Uterus (tissue), 2 donors: ENCODE measurements at regions not wholly inside any gene's neighbourhood (a gene's known extent, or its start where the extent isn't known, plus 50 kb on each side); places are given as distances from the start of the nearest gene placed in this dataset.

Experiments
- POLR2A ChIP-seq, 2 donors: fragments of 450-650 bp; IDR thresholded peaks; one replicate each; pipeline ENCODE4 v1.6.1; 2016; ENCODE audit warnings: antibody characterized with exemption in 2 of 2, mild to moderate bottlenecking in 1 of 2, moderate library complexity in 1 of 2
- TF ChIP-seq, protein P1 (sequence below), 4 experiments: fragments of 200-600 bp in 2 of 4; fragments of 450-650 bp in 2 of 4; sonication (generic) in 2 of 4; IDR thresholded peaks; one replicate each; pipeline ENCODE4 v1.5.1; 2016 to 2019; ENCODE audit warnings: antibody characterized with exemption in 4 of 4, mild to moderate bottlenecking in 2 of 4, moderate library complexity in 1 of 4

DNA sequence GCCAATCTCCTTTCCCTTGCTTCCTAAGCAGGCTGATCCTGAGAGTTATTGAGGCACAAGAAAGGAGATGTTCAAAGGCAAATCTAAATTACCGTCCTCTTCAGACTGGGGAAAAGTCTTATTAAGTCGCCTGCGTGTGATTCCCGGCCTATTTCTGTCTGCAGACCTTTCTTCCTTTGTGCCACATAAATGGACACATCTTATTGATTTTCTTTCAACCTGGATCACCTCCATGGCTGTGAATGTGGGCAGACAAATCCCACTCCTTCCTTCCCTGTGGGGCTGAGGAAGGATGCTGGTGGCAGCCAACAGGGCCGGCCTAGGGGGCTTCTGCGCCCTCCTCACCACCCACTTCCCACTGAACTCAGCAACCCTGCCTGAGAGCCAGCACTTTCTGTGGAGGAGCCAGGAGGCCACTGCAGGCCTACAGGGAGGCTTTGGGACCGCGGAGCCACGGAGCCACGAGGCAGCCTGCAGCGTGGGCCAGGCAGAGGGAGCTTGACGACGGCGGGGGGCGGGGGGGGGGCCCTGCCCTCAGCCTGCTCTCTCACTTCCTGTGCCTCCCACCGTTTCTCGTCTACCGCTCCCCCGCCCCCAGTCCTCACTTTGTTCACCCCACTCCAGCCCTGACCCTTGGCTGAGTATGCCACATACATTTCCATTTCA lies 73.6 kb upstream of the LMO1 start:
- TF ChIP-seq, protein P1, sequence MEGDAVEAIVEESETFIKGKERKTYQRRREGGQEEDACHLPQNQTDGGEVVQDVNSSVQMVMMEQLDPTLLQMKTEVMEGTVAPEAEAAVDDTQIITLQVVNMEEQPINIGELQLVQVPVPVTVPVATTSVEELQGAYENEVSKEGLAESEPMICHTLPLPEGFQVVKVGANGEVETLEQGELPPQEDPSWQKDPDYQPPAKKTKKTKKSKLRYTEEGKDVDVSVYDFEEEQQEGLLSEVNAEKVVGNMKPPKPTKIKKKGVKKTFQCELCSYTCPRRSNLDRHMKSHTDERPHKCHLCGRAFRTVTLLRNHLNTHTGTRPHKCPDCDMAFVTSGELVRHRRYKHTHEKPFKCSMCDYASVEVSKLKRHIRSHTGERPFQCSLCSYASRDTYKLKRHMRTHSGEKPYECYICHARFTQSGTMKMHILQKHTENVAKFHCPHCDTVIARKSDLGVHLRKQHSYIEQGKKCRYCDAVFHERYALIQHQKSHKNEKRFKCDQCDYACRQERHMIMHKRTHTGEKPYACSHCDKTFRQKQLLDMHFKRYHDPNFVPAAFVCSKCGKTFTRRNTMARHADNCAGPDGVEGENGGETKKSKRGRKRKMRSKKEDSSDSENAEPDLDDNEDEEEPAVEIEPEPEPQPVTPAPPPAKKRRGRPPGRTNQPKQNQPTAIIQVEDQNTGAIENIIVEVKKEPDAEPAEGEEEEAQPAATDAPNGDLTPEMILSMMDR (IDR thresholded peaks at IDR 0.05), result no peak
- no peak for TF ChIP-seq POLR2A (IDR thresholded peaks at IDR 0.05)
